ENCODE measurements at regions not wholly inside any gene's neighbourhood (a gene's known extent, or its start where the extent isn't known, plus 50 kb on each side); places are given as distances from the start of the nearest gene placed in this dataset.

DNA sequence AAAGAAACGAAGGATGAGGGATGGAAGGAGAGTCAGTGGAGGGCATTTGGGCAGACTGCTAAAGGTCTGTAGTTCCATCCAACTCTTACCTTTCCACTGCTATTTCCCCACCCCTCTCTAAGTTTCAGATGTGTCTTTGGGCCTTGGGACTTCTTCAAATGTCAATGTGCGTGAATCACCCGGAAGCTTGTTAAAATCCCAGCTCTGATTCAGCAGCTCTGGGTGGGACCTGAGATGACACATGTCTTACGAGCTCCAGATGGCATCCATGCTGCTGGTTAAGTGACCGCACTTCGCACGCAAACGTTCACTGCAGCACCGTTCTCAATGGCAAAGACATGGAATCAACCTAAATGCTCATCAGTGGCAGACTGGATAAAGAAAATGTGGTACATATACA, 309.9 kb downstream of the VRK1 start:
- Histone ChIP-seq H3K4me3 (ENCODE audit: low read depth, low read length) (no peak overlapping the region), H3K36me3 (ENCODE audit: control insufficient read depth, insufficient read depth, low read length) (no peaks in the 10 kb centered on the region), H3K27me3 (ENCODE audit: control insufficient read depth, insufficient read depth, low read length) (no peaks in the 10 kb centered on the region)
- DNase-seq (ENCODE audit: low read depth), result no peak
- ChIA-PET CTCF (interaction anchor here (1.3 kb wide), 1 partner anchor 13 kb away, joined by 5 read pairs; no protein-coding TSS in a partner anchor), POLR2A (no interaction called here)
- TF ChIP-seq, protein P1, sequence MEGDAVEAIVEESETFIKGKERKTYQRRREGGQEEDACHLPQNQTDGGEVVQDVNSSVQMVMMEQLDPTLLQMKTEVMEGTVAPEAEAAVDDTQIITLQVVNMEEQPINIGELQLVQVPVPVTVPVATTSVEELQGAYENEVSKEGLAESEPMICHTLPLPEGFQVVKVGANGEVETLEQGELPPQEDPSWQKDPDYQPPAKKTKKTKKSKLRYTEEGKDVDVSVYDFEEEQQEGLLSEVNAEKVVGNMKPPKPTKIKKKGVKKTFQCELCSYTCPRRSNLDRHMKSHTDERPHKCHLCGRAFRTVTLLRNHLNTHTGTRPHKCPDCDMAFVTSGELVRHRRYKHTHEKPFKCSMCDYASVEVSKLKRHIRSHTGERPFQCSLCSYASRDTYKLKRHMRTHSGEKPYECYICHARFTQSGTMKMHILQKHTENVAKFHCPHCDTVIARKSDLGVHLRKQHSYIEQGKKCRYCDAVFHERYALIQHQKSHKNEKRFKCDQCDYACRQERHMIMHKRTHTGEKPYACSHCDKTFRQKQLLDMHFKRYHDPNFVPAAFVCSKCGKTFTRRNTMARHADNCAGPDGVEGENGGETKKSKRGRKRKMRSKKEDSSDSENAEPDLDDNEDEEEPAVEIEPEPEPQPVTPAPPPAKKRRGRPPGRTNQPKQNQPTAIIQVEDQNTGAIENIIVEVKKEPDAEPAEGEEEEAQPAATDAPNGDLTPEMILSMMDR (IDR thresholded peaks at IDR 0.05; ENCODE audit: insufficient read depth, low read depth, low read length), result no peak

DNA sequence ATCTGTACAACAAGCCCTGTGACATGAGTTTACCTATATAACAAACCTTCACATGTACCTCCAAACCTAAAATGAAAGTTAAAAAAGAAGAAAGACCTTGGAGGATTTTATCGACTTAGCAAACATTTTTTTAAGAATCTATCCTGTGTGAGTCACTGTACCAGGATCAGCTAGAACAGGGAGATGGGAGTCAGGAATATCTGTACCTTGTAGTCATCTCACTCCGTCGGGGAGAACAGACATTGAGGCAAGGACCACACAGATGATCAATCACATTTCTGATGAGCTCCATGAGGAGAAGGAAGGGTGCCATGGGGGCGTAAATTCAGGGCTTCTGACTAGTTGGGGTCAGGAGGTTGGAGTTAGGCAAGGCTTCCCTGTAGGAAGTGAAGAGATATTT, 310.6 kb downstream of the VRK1 start:
- TF ChIP-seq, protein P1 (IDR thresholded peaks at IDR 0.05; ENCODE audit: insufficient read depth, low read depth, low read length), result no peak
- ChIA-PET CTCF (no interaction called here), POLR2A (no interaction called here)
- DNase-seq (ENCODE audit: low read depth), result no peak
- Histone ChIP-seq H3K36me3 (ENCODE audit: control insufficient read depth, insufficient read depth, low read length) (no peaks in the 10 kb centered on the region), H3K27me3 (ENCODE audit: control insufficient read depth, insufficient read depth, low read length) (no peaks in the 10 kb centered on the region), H3K4me3 (ENCODE audit: low read depth, low read length) (no peak overlapping the region)

DNA sequence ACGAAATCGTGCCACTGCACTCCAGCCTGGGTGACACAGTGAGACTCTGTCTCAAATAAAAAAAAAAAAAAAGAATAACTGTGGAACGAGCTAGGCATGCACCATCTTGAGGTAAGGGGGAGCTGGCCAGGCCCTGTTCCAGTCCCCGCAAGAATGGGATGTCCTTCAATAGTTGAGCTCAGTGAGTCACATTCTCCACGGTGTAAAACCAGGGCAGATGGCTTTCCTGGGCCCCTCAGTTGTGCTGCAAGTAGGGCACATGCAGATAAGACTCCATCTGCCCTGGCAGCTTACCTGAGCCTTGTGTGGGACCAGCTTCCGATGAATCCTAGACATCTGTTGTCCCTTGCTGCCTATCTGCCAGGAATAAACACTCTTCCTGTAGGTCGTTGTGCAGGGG, 312.1 kb downstream of the VRK1 start:
- TF ChIP-seq, protein P1 (IDR thresholded peaks at IDR 0.05; ENCODE audit: insufficient read depth, low read depth, low read length), result no peak
- ChIA-PET CTCF (no interaction called here), POLR2A (no interaction called here)
- no peaks in the 10 kb centered on the region for H3K36me3 ChIP-seq (ENCODE audit: control insufficient read depth, insufficient read depth, low read length)
- no peaks in the 10 kb centered on the region for H3K27me3 ChIP-seq (ENCODE audit: control insufficient read depth, insufficient read depth, low read length)
- DNase-seq (ENCODE audit: low read depth), result no peak
- no peak overlapping the region for H3K4me3 ChIP-seq (ENCODE audit: low read depth, low read length)

DNA sequence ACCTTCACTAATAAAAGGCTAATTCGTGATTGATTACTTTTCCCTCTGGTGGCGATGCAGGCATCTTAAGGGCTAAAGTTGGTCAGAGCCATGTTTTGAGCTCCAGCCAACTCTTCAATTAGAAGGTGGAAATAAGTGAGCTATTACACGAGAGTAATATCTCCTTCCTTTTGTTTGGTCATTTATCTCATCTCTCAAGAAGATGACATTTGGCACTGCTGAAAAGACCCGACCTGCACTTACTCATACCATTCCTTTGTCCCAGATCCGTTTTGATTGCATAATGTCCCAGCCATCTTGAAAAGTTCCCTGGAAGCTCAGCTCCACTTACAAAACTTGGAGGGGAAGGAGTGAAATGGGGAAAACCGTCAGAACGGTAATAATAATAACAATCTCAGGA, 316.2 kb downstream of the VRK1 start:
- POLR2A ChIA-PET, result no interaction called here
- TF ChIP-seq, protein P1 (IDR thresholded peaks at IDR 0.05; ENCODE audit: insufficient read depth, low read depth, low read length), result no peak
- DNase-seq (ENCODE audit: low read depth), result no peak
- H3K27me3 ChIP-seq (ENCODE audit: control insufficient read depth, insufficient read depth, low read length), result no peaks in the 10 kb centered on the region
- CTCF ChIA-PET, result no interaction called here
- H3K36me3 ChIP-seq (ENCODE audit: control insufficient read depth, insufficient read depth, low read length), result no peaks in the 10 kb centered on the region
- H3K4me3 ChIP-seq (ENCODE audit: low read depth, low read length), result no peak overlapping the region

DNA sequence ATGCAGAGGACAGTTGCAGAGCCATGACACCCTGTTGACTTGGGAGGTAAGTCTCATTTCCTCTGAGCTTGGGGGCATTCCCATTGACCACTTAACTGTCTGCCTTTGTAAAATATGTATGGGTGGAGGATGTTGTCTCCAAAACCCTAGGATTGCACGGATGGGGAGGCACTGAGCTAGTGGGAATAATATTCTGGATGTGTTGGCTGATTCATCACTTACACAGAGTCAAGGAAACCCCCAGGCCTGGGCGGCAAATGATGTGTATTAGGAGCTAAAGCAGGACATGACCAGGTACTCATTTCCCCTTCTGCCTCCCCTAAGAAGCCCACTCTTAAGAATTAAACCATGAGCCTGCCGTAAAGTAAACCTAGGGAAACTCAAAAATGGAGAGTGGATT, 319.4 kb downstream of the VRK1 start:
- CTCF ChIA-PET, result no interaction called here
- no peaks in the 10 kb centered on the region for H3K36me3 ChIP-seq (ENCODE audit: control insufficient read depth, insufficient read depth, low read length)
- H3K27me3 ChIP-seq (ENCODE audit: control insufficient read depth, insufficient read depth, low read length), result no peaks in the 10 kb centered on the region
- POLR2A ChIA-PET, result no interaction called here
- TF ChIP-seq, protein P1 (IDR thresholded peaks at IDR 0.05; ENCODE audit: insufficient read depth, low read depth, low read length), result no peak
- DNase-seq (ENCODE audit: low read depth), result no peak
- H3K4me3 ChIP-seq (ENCODE audit: low read depth, low read length), result no peak overlapping the region
